ENCODE measurements at regions not wholly inside any gene's neighbourhood (a gene's known extent, or its start where the extent isn't known, plus 50 kb on each side); places are given as distances from the start of the nearest gene placed in this dataset.

- no peak for DNase-seq (ENCODE audit: low read depth, low spot score)
These were observed 102.1 kb upstream of the SIAH1 start for GRCh38 chr16:48487287-48487686.

- DNase-seq (ENCODE audit: low read depth, low spot score), result no peak
These were observed 96.6 kb upstream of the SIAH1 start for GRCh38 chr16:48481772-48482171.

GRCh38 chr16:48481211-48481610 lies 96.0 kb upstream of the SIAH1 start:
- DNase-seq (ENCODE audit: low read depth, low spot score), result no peak

GRCh38 chr16:48479955-48480354 lies 94.7 kb upstream of the SIAH1 start:
- no peak for DNase-seq (ENCODE audit: low read depth, low spot score)

- DNase-seq (ENCODE audit: low read depth, low spot score), result no peak
These were observed 94.1 kb upstream of the SIAH1 start for GRCh38 chr16:48479329-48479728.

- no peak for DNase-seq (ENCODE audit: low read depth, low spot score)
These were observed 93.2 kb upstream of the SIAH1 start for GRCh38 chr16:48478393-48478792.

- DNase-seq (ENCODE audit: low read depth, low spot score), result no peak
These were observed 86.2 kb upstream of the SIAH1 start for GRCh38 chr16:48471435-48471834.

- DNase-seq (ENCODE audit: low read depth, low spot score), result no peak
These were observed 77.0 kb upstream of the SIAH1 start for GRCh38 chr16:48462106-48462740.

- DNase-seq (ENCODE audit: low read depth, low spot score), result no peak
These were observed 74.0 kb upstream of the SIAH1 start for GRCh38 chr16:48459167-48459566.

- DNase-seq (ENCODE audit: low read depth, low spot score), result no peak
These were observed 68.8 kb upstream of the SIAH1 start for GRCh38 chr16:48454051-48454450.

GRCh38 chr16:48452991-48453760 lies 68.0 kb upstream of the SIAH1 start:
- DNase-seq (ENCODE audit: low read depth, low spot score), result no peak

GRCh38 chr16:48451323-48451722 lies 66.1 kb upstream of the SIAH1 start:
- DNase-seq (ENCODE audit: low read depth, low spot score), result no peak

GRCh38 chr16:48450367-48450766 lies 65.2 kb upstream of the SIAH1 start:
- no peak for DNase-seq (ENCODE audit: low read depth, low spot score)

- no peak for DNase-seq (ENCODE audit: low read depth, low spot score)
These were observed 63.7 kb upstream of the SIAH1 start for GRCh38 chr16:48448841-48449481.

- no peak for DNase-seq (ENCODE audit: low read depth, low spot score)
These were observed 62.8 kb upstream of the SIAH1 start for GRCh38 chr16:48447940-48448536.

GRCh38 chr16:48447428-48447827 lies 62.2 kb upstream of the SIAH1 start:
- DNase-seq (ENCODE audit: low read depth, low spot score), result no peak

- DNase-seq (ENCODE audit: low read depth, low spot score), result no peak
These were observed 61.3 kb upstream of the SIAH1 start for GRCh38 chr16:48446534-48446920.

GRCh38 chr16:48445782-48446533 lies 60.7 kb upstream of the SIAH1 start:
- no peak for DNase-seq (ENCODE audit: low read depth, low spot score)

- DNase-seq (ENCODE audit: low read depth, low spot score), result peak; percentile 78
These were observed 59.4 kb upstream of the SIAH1 start for GRCh38 chr16:48444574-48444973.

GRCh38 chr16:48442379-48442778 lies 57.2 kb upstream of the SIAH1 start:
- no peak for DNase-seq (ENCODE audit: low read depth, low spot score)

- no peak for DNase-seq (ENCODE audit: low read depth, low spot score)
These were observed 56.7 kb upstream of the SIAH1 start for GRCh38 chr16:48441863-48442279.

- no peak for DNase-seq (ENCODE audit: low read depth, low spot score)
These were observed 55.9 kb upstream of the SIAH1 start for GRCh38 chr16:48441106-48441505.
